Thoracic aorta (tissue), 2 donors: ENCODE measurements at regions not wholly inside any gene's neighbourhood (a gene's known extent, or its start where the extent isn't known, plus 50 kb on each side); places are given as distances from the start of the nearest gene placed in this dataset.
"Not testable (repeated sequence)": the region's sequence is repeated elsewhere in the genome, so short reads cannot be mapped to it uniquely, and the experiment has no call there.

Source experiments
- ATAC-seq: fragments of 150-250 bp; one replicate; pipeline ENCODE4 v1.8.0; 2017; ENCODE audit warnings: low read depth; ENCODE audit not compliant: insufficient number of reproducible peaks, low FRiP score
- DNase-seq: peaks from one replicate; pipeline ENCODE4 v3.0.0-alpha.2; 2020; ENCODE audit warnings: low spot score
- H3K27ac ChIP-seq, 2 donors: fragments of 200-600 bp; sonication (generic); 1 replicate in 1 of 2; 2 replicates in 1 of 2; pipeline ENCODE4 v1.5.1; 2016; ENCODE audit warnings: mild to moderate bottlenecking in 2 of 2, moderate library complexity in 2 of 2
- H3K27me3 ChIP-seq: fragments of 200-600 bp; sonication (generic); replicated peaks from 2 replicates; pipeline ENCODE4 v1.6.0; 2016; ENCODE audit warnings: mild to moderate bottlenecking; ENCODE audit not compliant: insufficient read depth
- H3K36me3 ChIP-seq: fragments of 200-600 bp; sonication (generic); one replicate; pipeline ENCODE4 v1.5.1; 2016
- H3K4me1 ChIP-seq, 2 donors: fragments of 200-600 bp; sonication (generic); 1 replicate in 1 of 2; 2 replicates in 1 of 2; pipeline versions ENCODE4 v1.5.1 to v1.6.0; 2016; ENCODE audit warnings: low read depth in 2 of 2, mild to moderate bottlenecking in 1 of 2; ENCODE audit not compliant: control insufficient read depth in 1 of 2
- H3K4me3 ChIP-seq: fragments of 200-600 bp; sonication (generic); 2 replicates; pipeline ENCODE4 v1.5.1; 2016; ENCODE audit warnings: mild to moderate bottlenecking
- H3K9me3 ChIP-seq: fragments of 200-600 bp; sonication (generic); 2 replicates; pipeline ENCODE4 v1.5.1; 2016
- CTCF ChIP-seq: fragments of 200-600 bp; sonication (generic); IDR thresholded peaks from one replicate; pipeline ENCODE4 v1.5.1; 2019; ENCODE audit warnings: antibody characterized with exemption

GRCh38 chr2:107721586-107721985 lies 105.1 kb upstream of the RGPD4 start:
- DNase-seq (no peak), ATAC-seq (no peak)
- Histone ChIP-seq H3K4me1 (no peaks in the 10 kb centered on the region), H3K27ac (no peak overlapping the region), H3K9me3 (no peaks in the 10 kb centered on the region), H3K27me3 (no peaks in the 10 kb centered on the region), H3K36me3 (no peaks in the 10 kb centered on the region), H3K4me3 (no peak overlapping the region)
- no peak for TF ChIP-seq CTCF

- H3K27ac ChIP-seq, H3K4me3 ChIP-seq, H3K36me3 ChIP-seq, H3K9me3 ChIP-seq, H3K27me3 ChIP-seq, H3K4me1 ChIP-seq, DNase-seq, ATAC-seq: not testable (repeated sequence)
These were observed 100.9 kb upstream of the RGPD4 start for GRCh38 chr2:107725824-107726223.

- H3K36me3 ChIP-seq = no peaks in the 10 kb centered on the region
- H3K4me3 ChIP-seq = no peak overlapping the region
- TF ChIP-seq CTCF = no peak
- no peak overlapping the region for H3K27ac ChIP-seq
- no peak for DNase-seq
- ATAC-seq = no peak
- H3K9me3 ChIP-seq = no peaks in the 10 kb centered on the region
- no peaks in the 10 kb centered on the region for H3K4me1 ChIP-seq
- H3K27me3 ChIP-seq = no peaks in the 10 kb centered on the region
These were observed 99.4 kb upstream of the RGPD4 start for GRCh38 chr2:107727318-107727717.

GRCh38 chr2:107728586-107728985 lies 98.1 kb upstream of the RGPD4 start:
- Histone ChIP-seq H3K9me3 (no peaks in the 10 kb centered on the region), H3K36me3 (no peaks in the 10 kb centered on the region), H3K27me3 (no peaks in the 10 kb centered on the region), H3K4me3 (no peak overlapping the region), H3K27ac (no peak overlapping the region), H3K4me1 (no peaks in the 10 kb centered on the region)
- TF ChIP-seq CTCF = no peak
- ATAC-seq (no peak), DNase-seq (no peak)

- DNase-seq (no peak), ATAC-seq (no peak)
- no peak overlapping the region for H3K27ac ChIP-seq
- H3K27me3 ChIP-seq = no peaks in the 10 kb centered on the region
- no peaks in the 10 kb centered on the region for H3K9me3 ChIP-seq
- no peak for TF ChIP-seq CTCF
- no peaks in the 10 kb centered on the region for H3K4me1 ChIP-seq
- no peak overlapping the region for H3K4me3 ChIP-seq
- H3K36me3 ChIP-seq = no peaks in the 10 kb centered on the region
These were observed 97.3 kb upstream of the RGPD4 start for GRCh38 chr2:107729440-107729839.

- no peak for TF ChIP-seq CTCF
- no peak for ATAC-seq
- Histone ChIP-seq H3K27me3 (no peaks in the 10 kb centered on the region), H3K4me3 (no peak overlapping the region), H3K4me1 (no peaks in the 10 kb centered on the region), H3K27ac (no peak overlapping the region), H3K9me3 (no peaks in the 10 kb centered on the region), H3K36me3 (no peaks in the 10 kb centered on the region)
- no peak for DNase-seq
These were observed 95.8 kb upstream of the RGPD4 start for GRCh38 chr2:107730898-107731297.
